Transverse colon (tissue), 3 donors: ENCODE measurements at regions not wholly inside any gene's neighbourhood (a gene's known extent, or its start where the extent isn't known, plus 50 kb on each side); places are given as distances from the start of the nearest gene placed in this dataset.

Source experiments
- CTCF ChIP-seq, 5 experiments: fragments of 200-600 bp in 3 of 5; fragments of 450-650 bp in 2 of 5; sonication (generic) in 3 of 5; IDR thresholded peaks; 1 replicate in 2 of 5; 2 replicates in 3 of 5; pipeline ENCODE4 v1.5.1; 2016 to 2017; ENCODE audit warnings: antibody characterized with exemption in 5 of 5, inconsistent platforms in 3 of 5, mild to moderate bottlenecking in 2 of 5, moderate library complexity in 1 of 5
- EP300 ChIP-seq: sonication (generic); formaldehyde crosslinking; IDR thresholded peaks from one replicate; pipeline ENCODE4 v1.6.1; 2017; ENCODE audit warnings: antibody characterized with exemption, low read depth
- POLR2A ChIP-seq: fragments of 450-650 bp; IDR thresholded peaks from one replicate; pipeline ENCODE4 v1.6.1; 2016; ENCODE audit warnings: antibody characterized with exemption, mild to moderate bottlenecking, moderate library complexity

GRCh38 chr4:28373191-28373590 lies 1512.5 kb downstream of the STIM2 start:
- no peak for TF ChIP-seq CTCF (IDR thresholded peaks at IDR 0.05)
- no peak for TF ChIP-seq POLR2A
- TF ChIP-seq EP300, result no peak
